ENCODE measurements at regions not wholly inside any gene's neighbourhood (a gene's known extent, or its start where the extent isn't known, plus 50 kb on each side); places are given as distances from the start of the nearest gene placed in this dataset.
"Not testable (repeated sequence)": the region's sequence is repeated elsewhere in the genome, so short reads cannot be mapped to it uniquely, and the experiment has no call there.

DNA sequence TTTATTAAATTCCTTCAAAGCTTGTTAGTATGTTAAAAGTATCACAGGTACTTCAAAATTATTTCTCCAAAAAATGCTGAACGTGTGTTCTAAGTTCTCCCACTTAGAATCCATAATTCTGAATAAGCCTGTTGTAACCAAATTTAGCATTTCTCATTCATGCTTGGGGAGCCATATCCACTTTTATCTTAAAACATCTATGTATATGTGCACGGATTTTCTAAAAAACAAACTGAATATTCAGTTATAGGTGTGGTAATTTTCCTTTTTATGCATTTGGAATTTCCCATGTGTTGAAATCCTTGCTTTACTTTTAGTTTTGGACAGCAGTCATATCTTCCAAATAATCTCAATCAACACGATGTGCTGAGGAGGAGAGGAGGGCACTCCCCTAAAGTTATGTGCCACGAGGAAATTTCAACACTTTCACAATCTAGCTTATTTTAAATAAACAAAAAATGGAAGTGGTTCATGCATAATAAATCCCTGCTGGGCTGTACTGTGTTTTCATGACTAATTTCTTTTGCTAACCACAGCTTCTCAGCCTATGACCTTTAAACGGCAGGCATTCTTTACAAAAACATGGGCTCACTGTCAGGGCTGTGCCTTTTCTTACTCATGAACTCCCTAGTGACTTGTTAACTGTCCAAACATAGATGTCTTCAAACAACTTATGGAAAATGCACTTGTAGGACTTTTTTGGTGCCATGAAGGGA lies 380.3 kb upstream of the SEMA3C start:
- Histone ChIP-seq H3K9me3 (no peaks in the 10 kb centered on the region), H3K4me1 (peaks cover 0 to 19% (median 14%) of the 10 kb centered on the region in 4 donors), H3K27ac (replicated peaks in 1 of 4) (peak overlapping the region in 3 of 4 donors; percentile 19 to 41 (median 20)), H3K36me3 (no peaks in the 10 kb centered on the region), H3K27me3 (no peaks in the 10 kb centered on the region), H3K4me3 (peak overlapping the region in 1 of 4 donors; percentile 8)
- DNase-seq (ENCODE audit: extremely low spot score): no peak
- intact Hi-C loops (cut with DNase I): no loop called here
- TF ChIP-seq POLR2AphosphoS5 (IDR thresholded peaks at IDR 0.05) (peak in 1 of 2 donors; percentile 13), POLR2A (IDR thresholded peaks at IDR 0.05; ENCODE audit: low read depth) (no peak)
- WGBS: 22% methylated on average over 5 of the region's 5 CpGs

DNA sequence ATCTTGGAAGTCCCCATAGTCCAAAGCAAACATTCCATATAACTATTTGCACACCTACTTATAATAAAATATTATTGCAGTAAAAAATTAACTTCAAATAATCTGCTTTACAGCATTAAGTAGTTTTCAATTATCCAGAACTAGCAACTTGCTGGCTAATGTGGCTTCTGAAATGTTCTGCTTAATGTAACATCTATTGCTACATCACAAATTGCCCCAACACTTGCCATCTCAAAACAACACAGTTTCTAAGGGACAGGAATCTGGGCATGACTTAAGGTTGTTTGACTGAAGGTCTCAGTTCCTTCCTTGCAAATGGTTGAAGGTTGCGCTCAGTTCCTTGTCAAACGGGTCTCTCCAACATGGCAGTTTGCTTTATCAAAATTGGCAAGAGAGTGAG lies 378.5 kb upstream of the SEMA3C start:
- Histone ChIP-seq H3K4me3 (no peak overlapping the region), H3K27ac (replicated peaks in 1 of 4) (no peak overlapping the region), H3K36me3 (no peaks in the 10 kb centered on the region), H3K27me3 (no peaks in the 10 kb centered on the region), H3K4me1 (peaks cover 0 to 19% (median 14%) of the 10 kb centered on the region in 4 donors), H3K9me3 (no peaks in the 10 kb centered on the region)
- no peak for DNase-seq (ENCODE audit: extremely low spot score)
- TF ChIP-seq EP300 (IDR thresholded peaks at IDR 0.05) (no peak), POLR2AphosphoS5 (IDR thresholded peaks at IDR 0.05) (no peak), POLR2A (IDR thresholded peaks at IDR 0.05; ENCODE audit: low read depth) (no peak)
- TF ChIP-seq, protein P1, sequence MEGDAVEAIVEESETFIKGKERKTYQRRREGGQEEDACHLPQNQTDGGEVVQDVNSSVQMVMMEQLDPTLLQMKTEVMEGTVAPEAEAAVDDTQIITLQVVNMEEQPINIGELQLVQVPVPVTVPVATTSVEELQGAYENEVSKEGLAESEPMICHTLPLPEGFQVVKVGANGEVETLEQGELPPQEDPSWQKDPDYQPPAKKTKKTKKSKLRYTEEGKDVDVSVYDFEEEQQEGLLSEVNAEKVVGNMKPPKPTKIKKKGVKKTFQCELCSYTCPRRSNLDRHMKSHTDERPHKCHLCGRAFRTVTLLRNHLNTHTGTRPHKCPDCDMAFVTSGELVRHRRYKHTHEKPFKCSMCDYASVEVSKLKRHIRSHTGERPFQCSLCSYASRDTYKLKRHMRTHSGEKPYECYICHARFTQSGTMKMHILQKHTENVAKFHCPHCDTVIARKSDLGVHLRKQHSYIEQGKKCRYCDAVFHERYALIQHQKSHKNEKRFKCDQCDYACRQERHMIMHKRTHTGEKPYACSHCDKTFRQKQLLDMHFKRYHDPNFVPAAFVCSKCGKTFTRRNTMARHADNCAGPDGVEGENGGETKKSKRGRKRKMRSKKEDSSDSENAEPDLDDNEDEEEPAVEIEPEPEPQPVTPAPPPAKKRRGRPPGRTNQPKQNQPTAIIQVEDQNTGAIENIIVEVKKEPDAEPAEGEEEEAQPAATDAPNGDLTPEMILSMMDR (IDR thresholded peaks at IDR 0.05): no peak
- 59% methylated on average over 2 of the region's 2 CpGs for WGBS
- intact Hi-C loops (cut with DNase I): no loop called here

DNA sequence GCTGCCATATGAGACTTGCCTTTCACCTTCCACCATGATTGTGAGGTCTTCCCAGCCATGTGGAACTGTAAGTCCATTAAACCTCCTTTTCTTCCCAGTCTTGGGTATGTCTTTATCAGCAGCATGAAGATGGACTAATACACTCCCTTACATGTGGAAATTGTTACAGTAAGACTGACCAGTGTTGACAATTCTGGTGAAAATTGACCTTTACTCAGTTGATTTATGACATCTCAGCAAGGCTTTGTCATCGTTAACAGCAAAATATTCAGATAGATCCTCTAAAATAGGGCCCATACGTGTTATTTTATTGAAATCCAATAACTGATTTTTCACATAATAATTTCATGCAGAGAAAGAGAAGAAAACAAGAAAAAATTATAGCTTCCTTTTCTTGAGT lies 377.9 kb upstream of the SEMA3C start:
- DNase-seq (ENCODE audit: extremely low spot score): no peak
- H3K4me1 ChIP-seq: peaks cover 0 to 19% (median 14%) of the 10 kb centered on the region in 4 donors

DNA sequence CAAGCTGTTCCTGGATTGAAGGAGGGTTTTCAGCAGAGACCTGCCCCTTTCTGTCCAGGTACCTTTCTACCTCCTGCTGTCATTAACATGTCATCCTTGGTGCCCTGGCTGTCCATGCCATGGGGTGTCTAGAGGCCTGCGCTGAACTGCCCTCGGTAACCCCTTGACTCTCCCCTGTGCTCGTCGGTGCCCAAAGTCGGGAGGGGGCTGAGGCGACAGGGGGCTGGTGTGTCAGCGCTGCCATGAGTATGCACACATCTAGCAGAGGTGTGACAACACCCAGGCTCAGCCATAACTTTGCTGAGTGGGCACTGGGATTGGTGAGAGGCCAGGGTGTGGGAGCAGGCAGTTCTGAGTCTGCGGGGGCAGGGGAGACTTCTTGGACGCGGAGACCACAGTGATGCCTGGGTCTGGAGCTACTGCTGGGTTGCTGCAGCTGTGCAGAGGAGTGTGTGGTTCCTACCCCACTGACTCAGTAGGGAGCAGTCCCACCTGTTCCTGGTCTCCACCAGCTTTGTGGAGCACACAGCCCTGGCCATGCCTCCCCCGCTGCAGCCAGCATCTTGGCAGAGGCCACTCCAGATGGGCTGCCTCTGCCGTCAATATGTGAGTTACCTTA lies 376.2 kb upstream of the SEMA3C start:
- no peak overlapping the region for H3K27ac ChIP-seq (replicated peaks in 1 of 4)
- peaks cover 0 to 13% (median 11%) of the 10 kb centered on the region in 4 donors for H3K4me1 ChIP-seq
- intact Hi-C loops (cut with DNase I): no loop called here
- 82% methylated on average over 5 of the region's 12 CpGs for WGBS
- H3K27me3 ChIP-seq: no peaks in the 10 kb centered on the region
- no peaks in the 10 kb centered on the region for H3K9me3 ChIP-seq
- H3K36me3 ChIP-seq: no peaks in the 10 kb centered on the region
- no peak for DNase-seq (ENCODE audit: extremely low spot score)
- no peak for TF ChIP-seq POLR2AphosphoS5 (IDR thresholded peaks at IDR 0.05)
- no peak overlapping the region for H3K4me3 ChIP-seq

More for the DNA sequence above, 377.9 kb upstream of the SEMA3C start:
- Histone ChIP-seq H3K27me3 (no peaks in the 10 kb centered on the region), H3K27ac (replicated peaks in 1 of 4) (no peak overlapping the region), H3K4me3 (no peak overlapping the region), H3K9me3 (no peaks in the 10 kb centered on the region), H3K36me3 (no peaks in the 10 kb centered on the region)
- intact Hi-C loops (cut with DNase I): no loop called here
- WGBS: 89% methylated on average over 2 of the region's 2 CpGs
- TF ChIP-seq POLR2AphosphoS5 (IDR thresholded peaks at IDR 0.05) (no peak), POLR2A (IDR thresholded peaks at IDR 0.05; ENCODE audit: low read depth) (no peak), EP300 (IDR thresholded peaks at IDR 0.05) (no peak)
- TF ChIP-seq, protein P1 (IDR thresholded peaks at IDR 0.05): no peak

DNA sequence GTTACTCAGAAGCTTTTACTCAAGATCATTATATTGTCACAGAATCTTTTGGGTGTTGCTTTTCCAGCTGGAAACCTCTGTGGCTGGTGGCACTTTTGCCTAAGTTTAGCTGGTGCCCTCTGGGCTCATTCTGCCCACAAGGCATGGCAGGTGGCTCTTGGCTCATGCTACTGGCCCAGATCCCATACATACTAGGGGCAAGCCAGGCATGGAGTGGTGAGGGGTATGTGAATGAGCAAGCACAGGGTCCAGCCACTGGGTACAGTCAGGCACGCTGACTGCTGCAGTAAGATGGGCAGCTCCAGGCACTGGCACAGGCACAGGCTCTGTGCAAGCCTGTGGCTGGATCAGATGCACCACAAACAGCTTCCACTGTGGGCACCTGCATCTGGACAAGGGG lies 375.0 kb upstream of the SEMA3C start:
- Histone ChIP-seq H3K36me3 (no peaks in the 10 kb centered on the region), H3K4me1 (peaks cover 0 to 1% (median under 1%) of the 10 kb centered on the region in 4 donors), H3K9me3 (no peaks in the 10 kb centered on the region), H3K27ac (replicated peaks in 1 of 4) (no peak overlapping the region), H3K27me3 (no peaks in the 10 kb centered on the region), H3K4me3 (no peak overlapping the region)
- no peak for TF ChIP-seq POLR2A (IDR thresholded peaks at IDR 0.05; ENCODE audit: low read depth)
- TF ChIP-seq EP300 (IDR thresholded peaks at IDR 0.05): no peak
- TF ChIP-seq, protein P1 (IDR thresholded peaks at IDR 0.05): no peak
- no peak for TF ChIP-seq POLR2AphosphoS5 (IDR thresholded peaks at IDR 0.05)
- no peak for DNase-seq (ENCODE audit: extremely low spot score)
- WGBS: no CpG with 5 or more reads among the region's 1 CpG
- intact Hi-C loops (cut with DNase I): no loop called here

DNA sequence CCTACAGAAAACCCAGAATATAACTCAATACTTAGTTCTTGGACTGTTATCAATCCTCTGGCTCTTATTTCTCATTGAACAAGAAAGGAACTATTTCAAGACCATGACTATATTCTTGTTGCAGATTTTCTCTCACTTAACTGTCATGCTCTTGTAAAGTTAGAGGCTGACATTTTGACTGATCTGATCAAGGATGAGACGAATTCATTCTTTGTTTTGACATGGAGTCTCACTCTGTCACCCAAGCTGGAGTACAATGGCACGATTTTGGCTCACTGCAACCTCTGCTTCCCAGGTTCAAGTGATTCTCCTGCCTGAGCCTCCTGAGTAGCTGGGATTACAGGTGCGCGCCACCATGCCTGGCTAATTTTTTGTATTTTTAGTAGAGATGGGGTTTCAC lies 367.9 kb upstream of the SEMA3C start:
- H3K27me3 ChIP-seq; H3K36me3 ChIP-seq; H3K4me3 ChIP-seq; H3K27ac ChIP-seq (replicated peaks in 1 of 4); intact Hi-C loops (cut with DNase I); H3K9me3 ChIP-seq; DNase-seq (ENCODE audit: extremely low spot score); H3K4me1 ChIP-seq: not testable (repeated sequence)
- 95% methylated on average over 4 of the region's 4 CpGs for WGBS

All from esophagus muscularis mucosa (tissue), 4 donors.